Activated T-helper 17 cell treated with anti-CD3 and anti-CD28 coated beads, Interleukin-2, amount 50 U/mL, for 72 hours (primary cell): ENCODE measurements at regions not wholly inside any gene's neighbourhood (a gene's known extent, or its start where the extent isn't known, plus 50 kb on each side); places are given as distances from the start of the nearest gene placed in this dataset.

Experiments used
- ATAC-seq: fragments of 150-1000 bp; cut with Tn5 transposase; replicated peaks from 2 replicates; pipeline ENCODE4 v1.10.0; 2021; ENCODE audit warnings: mild to moderate bottlenecking, moderate library complexity
- H3K27ac Mint-ChIP-seq: one replicate; pipeline ENCODE4 v1.8.0; 2022; ENCODE audit warnings: mixed read lengths
- H3K27me3 Mint-ChIP-seq: one replicate; pipeline ENCODE4 v1.8.0; 2022; ENCODE audit warnings: mixed read lengths
- H3K36me3 Mint-ChIP-seq: one replicate; pipeline ENCODE4 v1.8.0; 2022; ENCODE audit warnings: low read depth, mild to moderate bottlenecking, mixed read lengths
- H3K4me1 Mint-ChIP-seq: one replicate; pipeline ENCODE4 v1.8.0; 2022; ENCODE audit warnings: mixed read lengths
- H3K4me3 Mint-ChIP-seq: one replicate; pipeline ENCODE4 v1.8.0; 2022; ENCODE audit warnings: mild to moderate bottlenecking, mixed read lengths
- H3K9me3 Mint-ChIP-seq: one replicate; pipeline ENCODE4 v1.8.0; 2022; ENCODE audit warnings: mixed read lengths

DNA sequence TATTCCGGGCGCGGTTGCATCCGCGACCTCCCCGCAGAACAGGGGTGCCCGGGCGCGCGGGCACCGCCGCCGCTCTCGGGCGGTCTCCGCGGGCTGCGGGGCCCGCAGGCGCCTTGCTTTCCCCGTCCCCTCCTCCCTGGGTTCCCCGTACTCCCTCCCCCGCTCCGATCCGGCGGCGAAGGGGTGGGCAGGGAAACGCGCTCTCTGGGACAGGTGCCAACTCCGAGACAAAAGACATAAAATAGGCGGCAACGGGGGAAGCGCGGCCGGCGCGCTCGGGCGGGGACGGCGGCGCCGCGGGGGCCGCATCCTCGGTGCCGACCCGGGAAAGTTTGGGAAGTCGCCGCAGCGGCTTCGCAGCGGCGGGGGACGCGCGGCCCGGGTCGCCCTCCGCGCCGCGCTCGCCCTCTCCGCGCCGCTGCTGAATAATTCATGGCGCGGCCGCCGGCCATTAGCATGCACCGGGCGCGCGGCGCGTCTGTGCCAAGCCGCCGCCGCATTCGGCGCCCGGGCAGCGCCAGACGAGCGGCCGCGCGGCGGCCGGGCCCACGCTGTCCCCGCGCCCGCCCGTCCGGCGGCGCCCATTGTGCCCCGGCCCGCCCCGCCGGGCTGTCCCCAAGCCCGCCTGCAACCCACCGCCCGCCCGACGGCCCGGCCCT is 78.7 kb upstream of the PPARA start:
- Mint-ChIP-seq H3K27ac (no peak overlapping the region), H3K27me3 (no peaks in the 10 kb centered on the region), H3K36me3 (peaks cover 14% of the 10 kb centered on the region), H3K4me3 (peak overlapping the region; percentile 81), H3K4me1 (peaks cover 32% of the 10 kb centered on the region), H3K9me3 (no peaks in the 10 kb centered on the region)
- peak; percentile 21 for ATAC-seq

DNA sequence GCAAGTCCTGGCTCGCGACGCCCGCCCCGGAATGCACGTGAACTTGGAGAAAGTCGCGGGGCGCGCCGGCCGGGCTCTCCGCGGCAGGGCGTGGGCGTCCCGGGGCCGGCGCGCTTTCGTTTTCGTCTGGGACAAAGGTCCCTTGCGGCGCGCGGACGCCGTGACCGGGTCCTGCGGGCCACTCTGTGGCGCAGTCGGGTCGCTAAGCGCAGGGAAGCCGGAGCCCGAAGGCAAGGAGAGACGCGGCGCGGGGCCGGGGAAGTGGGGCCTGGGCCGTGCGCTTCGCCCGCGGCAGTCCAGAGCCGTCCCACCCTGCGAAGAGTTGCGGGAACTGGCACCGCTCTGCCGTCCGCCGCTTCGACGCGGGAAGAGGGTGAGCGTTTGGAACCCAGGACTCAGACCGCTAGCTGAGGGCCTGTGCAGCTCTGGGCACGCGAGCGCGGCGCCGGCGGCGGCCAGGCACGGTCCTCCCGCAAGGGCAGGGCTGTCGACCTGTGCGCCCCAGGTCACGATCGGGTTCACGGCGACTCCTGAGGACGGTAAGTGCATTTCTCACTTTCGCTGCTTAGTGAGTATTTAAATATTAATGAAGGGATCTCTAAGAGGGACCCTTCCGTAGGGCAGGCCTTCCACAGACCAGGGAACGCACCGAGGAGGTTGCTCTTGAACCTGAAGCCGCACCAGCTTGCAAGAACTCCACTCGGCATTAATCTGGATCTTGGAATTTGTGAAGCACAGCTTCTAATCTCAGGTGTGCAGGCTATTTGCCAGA is 78.0 kb upstream of the PPARA start:
- no peaks in the 10 kb centered on the region for H3K9me3 Mint-ChIP-seq
- H3K36me3 Mint-ChIP-seq = peaks cover 14% of the 10 kb centered on the region
- peak; percentile 35 for ATAC-seq
- H3K4me1 Mint-ChIP-seq = peaks cover 27% of the 10 kb centered on the region
- peak overlapping the region; percentile 81 for H3K4me3 Mint-ChIP-seq
- no peaks in the 10 kb centered on the region for H3K27me3 Mint-ChIP-seq
- H3K27ac Mint-ChIP-seq = peak overlapping the region; percentile 82

DNA sequence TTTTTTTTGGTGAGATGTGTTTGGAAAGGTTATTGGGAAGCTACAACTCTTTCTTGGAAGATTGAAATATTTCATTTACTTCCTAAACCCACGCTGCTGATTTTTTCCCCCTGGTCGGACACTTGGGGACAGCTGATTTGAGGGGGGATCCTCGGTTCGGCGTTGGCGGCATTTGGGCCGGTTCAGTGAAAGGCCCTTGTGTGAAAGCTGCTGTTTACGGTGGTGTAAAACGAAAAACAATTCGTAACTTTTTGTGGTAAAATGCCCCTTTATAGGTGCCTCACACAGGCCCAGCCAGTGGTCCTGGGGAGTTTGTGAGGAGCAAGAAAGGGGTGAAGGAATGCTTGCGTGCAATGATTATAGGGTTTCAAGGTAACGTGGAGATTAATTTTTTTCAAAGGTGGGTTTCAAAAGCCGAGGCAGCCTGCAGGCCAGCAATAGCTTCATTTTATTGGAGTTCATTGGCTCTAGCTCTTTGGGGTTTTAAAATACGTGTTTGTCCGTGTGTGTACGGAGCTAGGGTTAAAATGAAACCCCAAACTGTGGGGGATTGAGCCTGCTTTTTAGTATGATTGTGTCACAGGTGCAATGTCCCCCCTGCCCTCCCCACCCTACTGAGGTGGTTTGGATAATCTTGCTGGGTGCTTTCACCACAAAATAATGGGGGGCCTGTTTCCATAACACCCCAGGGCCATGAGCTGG is 77.2 kb upstream of the PPARA start:
- Mint-ChIP-seq H3K27me3 (no peaks in the 10 kb centered on the region), H3K36me3 (peaks cover 14% of the 10 kb centered on the region), H3K27ac (peak overlapping the region; percentile 82), H3K4me3 (peak overlapping the region; percentile 81), H3K9me3 (no peaks in the 10 kb centered on the region), H3K4me1 (peaks cover 27% of the 10 kb centered on the region)
- ATAC-seq = no peak

DNA sequence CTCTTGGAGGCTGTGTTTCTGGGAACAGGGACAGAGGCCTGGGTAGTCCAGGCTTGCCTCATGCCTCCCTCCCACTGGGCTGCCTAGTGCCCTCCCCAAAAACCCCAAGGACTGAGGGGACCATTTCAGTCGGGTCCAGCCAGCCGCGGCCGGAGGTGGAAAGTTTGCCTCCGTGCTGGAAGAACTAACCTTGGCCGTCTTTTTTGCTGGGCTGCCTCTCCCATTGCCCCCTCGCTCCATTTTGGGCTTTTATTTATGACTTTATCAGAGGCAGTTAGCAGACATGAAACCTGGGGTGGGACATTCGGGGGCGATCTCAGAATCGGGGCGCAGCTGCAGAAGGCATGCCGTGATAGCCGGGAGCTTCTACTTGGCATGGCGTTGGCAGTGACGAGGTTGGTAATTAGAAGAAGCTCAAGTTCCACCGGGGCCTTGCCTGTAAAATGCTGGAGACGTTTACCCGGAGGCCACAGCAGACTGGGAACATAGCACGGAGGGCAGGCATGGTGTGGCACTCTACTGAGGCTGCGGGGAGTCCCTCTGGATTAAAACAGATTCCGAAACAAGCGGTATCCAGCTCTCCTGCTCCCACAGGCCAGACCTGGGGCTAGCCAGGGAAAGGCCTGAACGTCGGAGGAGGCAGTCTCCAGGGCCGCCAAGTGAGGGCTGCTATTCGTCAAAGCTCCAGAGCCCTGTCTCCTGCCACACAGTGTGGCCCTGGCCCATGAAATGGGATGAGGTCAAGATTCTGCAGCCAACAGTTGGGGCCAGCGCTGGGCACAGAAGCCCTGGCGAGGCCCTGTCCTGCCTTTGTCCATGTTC is 76.4 kb upstream of the PPARA start:
- H3K27me3 Mint-ChIP-seq = no peaks in the 10 kb centered on the region
- H3K27ac Mint-ChIP-seq = no peak overlapping the region
- peaks cover 14% of the 10 kb centered on the region for H3K36me3 Mint-ChIP-seq
- ATAC-seq = no peak
- no peaks in the 10 kb centered on the region for H3K9me3 Mint-ChIP-seq
- H3K4me1 Mint-ChIP-seq = peaks cover 24% of the 10 kb centered on the region
- H3K4me3 Mint-ChIP-seq = peak overlapping the region; percentile 81

DNA sequence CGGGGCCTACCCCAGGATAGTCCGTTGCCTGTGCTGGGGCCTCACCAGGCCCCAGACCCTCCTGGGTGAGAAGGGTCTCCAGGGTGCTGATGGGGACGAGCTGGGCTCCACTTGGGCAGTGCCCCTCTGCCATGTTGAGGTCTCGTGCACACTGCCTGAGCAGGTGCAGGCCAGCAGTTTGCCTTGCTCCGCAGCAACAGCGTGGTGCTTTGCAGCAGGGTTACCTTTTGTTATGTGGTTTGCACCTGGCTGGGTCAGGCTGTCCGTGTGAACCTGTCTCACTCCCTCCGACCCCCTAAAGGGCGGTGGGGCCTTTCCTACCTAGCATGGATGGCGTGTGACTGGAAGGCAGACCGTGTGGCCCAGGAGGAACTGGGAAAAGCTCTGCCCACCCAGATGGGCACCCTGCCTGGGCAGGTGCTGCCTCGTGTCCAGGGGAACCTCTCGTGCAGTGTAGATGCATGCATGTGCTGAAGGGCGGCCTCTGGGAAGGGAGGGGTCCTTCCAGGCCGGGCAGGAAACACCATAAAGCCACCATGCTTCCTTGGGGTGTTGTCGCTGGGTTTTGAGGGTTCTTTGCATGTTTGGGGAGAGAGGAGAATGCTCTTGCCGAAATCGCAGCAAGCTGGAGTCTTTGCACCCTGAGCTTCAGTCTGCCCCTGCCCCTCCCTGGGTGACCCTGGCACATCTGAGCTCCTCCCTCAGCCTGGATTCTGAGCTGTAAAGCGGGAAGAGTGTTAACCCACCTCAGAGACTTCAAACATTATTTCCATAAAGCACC is 75.4 kb upstream of the PPARA start:
- H3K4me3 Mint-ChIP-seq = peak overlapping the region; percentile 81
- no peaks in the 10 kb centered on the region for H3K27me3 Mint-ChIP-seq
- H3K9me3 Mint-ChIP-seq = no peaks in the 10 kb centered on the region
- ATAC-seq = no peak
- peaks cover 14% of the 10 kb centered on the region for H3K36me3 Mint-ChIP-seq
- H3K4me1 Mint-ChIP-seq = peaks cover 21% of the 10 kb centered on the region
- H3K27ac Mint-ChIP-seq = no peak overlapping the region

DNA sequence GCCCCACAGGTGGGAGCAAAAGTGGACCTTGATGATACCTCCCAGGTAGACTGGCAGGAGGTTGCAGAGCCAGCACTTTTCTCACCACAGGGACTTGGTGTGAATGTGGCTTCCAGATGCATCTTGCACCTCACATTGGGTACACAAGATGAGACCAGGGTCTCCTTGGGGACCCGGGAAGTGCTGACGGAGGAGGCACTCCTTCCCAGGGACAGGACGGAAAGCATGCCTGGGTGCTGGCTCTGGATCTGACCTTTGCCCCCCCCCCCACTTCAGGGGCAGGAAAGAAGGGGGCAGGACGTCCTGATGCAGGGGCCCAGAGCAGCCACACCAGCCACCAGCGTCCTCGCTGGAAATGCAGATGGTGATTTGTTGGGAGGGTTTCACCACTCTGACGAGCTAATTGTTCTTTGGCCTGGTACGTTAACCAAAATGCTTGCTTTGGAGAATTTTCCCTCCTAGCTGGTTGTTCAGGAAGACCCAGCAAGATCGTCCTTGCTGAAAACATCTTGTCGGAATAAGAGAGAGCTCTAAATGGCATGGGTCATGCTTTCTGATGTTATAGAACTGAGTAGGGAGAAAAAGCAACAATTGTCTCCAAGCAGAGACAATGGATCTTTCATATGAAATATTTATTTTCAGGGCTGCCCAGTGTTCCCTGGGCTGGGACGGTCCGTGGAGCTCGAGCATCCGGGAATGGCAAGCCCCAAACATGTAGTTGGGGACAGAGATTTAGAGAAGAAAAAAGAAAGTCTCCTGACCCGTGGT is 74.4 kb upstream of the PPARA start:
- H3K36me3 Mint-ChIP-seq = peaks cover 14% of the 10 kb centered on the region
- peaks cover 21% of the 10 kb centered on the region for H3K4me1 Mint-ChIP-seq
- peak overlapping the region; percentile 36 for H3K27ac Mint-ChIP-seq
- H3K27me3 Mint-ChIP-seq = no peaks in the 10 kb centered on the region
- no peak for ATAC-seq
- H3K9me3 Mint-ChIP-seq = no peaks in the 10 kb centered on the region
- no peak overlapping the region for H3K4me3 Mint-ChIP-seq

DNA sequence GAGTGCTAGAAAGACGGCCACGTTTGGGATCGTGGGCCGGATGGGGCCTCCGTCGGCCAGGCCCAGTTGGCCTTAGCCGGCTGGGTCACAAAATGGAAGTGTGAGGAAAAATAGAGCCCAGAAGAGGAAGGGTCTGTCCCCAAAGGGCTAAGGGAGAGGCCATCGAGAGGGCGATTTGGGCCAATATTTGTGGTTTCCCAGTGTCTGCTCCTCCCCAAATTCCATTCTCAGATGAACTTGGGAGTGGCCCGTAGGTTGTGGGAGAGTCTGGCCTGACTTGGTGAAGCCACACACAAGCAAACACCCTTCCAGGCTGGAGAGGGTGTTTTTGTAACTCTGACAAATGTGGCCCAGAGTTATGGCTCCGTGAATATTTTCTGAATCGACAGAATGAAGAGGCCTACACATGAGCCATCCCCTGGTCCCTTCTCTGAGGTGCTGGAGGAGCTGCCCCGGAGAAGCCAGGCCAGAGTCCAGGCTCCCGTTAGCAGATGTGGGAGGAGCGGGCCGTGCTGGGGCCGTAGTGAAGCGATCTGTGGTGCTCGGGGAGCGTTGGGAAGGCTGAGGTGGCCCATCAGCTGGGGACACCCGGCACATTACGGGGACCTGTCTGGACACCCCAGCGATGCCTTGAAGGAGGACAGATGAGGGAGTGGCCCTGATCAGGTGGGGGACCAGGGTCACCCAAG is 73.5 kb upstream of the PPARA start:
- Mint-ChIP-seq H3K27ac (no peak overlapping the region), H3K4me1 (peaks cover 21% of the 10 kb centered on the region), H3K36me3 (peaks cover 14% of the 10 kb centered on the region), H3K27me3 (no peaks in the 10 kb centered on the region), H3K9me3 (no peaks in the 10 kb centered on the region), H3K4me3 (no peak overlapping the region)
- ATAC-seq = no peak

DNA sequence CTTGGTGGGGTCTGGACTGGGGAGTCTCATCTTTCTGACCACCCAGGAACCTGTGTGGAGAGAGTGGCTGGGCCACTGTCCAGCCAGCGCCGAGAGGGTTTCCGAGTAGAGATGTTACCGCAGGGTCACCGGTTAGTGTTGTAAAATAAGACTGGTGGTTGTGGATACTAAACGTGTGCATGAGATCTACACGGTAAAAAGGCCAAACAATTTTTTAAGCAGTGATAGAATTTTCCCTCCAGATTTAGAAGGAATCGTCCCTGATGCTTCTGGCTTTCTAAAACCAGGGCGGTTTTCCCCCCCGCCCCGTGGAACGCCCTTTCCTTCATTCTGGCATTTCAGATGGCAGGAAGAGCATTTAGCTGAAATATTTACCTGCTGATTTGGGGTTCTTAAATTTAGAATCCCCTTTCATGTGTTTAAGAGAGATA is 72.6 kb upstream of the PPARA start:
- no peak overlapping the region for H3K27ac Mint-ChIP-seq
- H3K27me3 Mint-ChIP-seq = no peaks in the 10 kb centered on the region
- no peak overlapping the region for H3K4me3 Mint-ChIP-seq
- H3K4me1 Mint-ChIP-seq = peaks cover 19% of the 10 kb centered on the region
- ATAC-seq = no peak
- peaks cover 11% of the 10 kb centered on the region for H3K36me3 Mint-ChIP-seq
- H3K9me3 Mint-ChIP-seq = no peaks in the 10 kb centered on the region

DNA sequence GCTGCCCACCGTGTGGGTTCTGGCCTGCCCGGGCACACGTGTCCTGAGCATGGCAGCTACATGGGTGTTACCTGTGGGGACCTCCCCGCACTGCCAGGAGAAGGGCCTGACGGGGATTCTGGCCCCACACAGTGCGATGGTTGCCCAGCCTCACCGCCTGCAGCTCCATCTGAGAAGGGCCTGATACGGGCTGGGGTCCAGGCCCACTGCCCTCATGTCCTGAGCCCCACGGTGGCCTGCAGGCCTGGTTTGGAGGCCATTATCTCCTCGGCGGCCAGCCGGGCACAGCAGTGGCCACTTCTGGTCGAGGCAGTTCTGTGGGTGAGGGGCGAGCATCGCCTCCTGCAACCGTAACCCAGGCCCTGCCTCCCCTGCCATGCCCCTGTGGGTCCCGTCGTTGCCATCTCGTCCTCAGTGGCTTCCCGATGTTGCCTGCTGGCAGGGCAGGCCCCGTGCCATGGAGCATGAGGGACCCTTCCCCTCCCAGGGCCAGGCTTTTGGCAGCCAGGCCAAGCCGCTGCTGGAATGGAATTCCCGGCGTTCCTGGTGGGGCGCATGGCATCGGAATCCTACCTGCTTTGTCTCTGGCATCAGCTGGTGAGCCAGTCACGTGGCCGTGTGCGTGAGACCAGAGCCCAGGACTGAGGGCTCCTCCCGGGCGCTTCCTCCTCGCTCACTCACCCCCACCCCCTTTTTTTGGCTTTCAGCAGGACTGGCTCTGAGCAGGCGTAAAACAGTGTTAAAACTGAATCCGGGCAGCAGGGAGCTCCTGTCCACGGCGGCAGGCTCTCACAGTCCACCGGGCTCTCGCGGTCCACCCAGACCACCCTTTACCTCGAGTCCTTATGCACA is 71.9 kb upstream of the PPARA start:
- Mint-ChIP-seq H3K4me3 (no peak overlapping the region), H3K36me3 (peaks cover 9% of the 10 kb centered on the region), H3K27ac (no peak overlapping the region), H3K9me3 (no peaks in the 10 kb centered on the region), H3K27me3 (no peaks in the 10 kb centered on the region), H3K4me1 (peaks cover 14% of the 10 kb centered on the region)
- ATAC-seq = no peak

DNA sequence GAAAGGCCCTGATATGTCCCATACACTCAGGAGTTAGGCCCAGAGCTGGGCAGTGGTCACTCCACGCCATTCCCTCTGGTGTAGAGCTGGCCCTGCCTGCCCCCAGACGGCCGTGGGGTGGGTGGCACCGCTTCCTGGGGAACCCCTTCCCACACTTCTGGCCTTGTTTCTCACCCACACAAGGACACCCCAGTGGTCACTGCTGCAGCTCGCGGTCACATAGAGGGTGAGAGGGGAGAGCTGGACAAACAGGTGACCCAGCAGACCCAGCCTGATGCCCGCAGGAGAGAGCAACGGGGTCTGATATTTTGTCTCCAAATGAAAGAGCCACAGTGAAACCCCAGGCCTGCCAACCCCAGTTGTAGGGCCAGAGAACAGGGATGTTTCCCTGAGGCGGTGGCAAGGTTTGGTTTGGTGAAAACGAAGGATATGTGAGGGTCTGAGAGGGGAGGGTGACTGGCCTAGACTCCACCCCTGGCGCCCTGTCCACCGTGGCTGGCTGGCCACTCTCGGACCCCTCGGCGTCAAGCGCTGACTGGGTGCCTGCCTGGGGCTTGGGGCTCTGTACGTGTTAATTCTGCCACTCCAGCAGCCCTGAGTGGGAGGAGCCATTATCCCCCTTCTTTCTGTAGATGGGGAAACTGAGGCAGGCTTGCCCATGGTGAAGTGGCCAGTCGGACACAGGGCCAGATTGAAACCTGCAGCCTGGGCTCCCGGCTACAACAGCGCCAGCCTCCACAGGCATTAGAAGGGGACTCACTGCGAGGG is 71.0 kb upstream of the PPARA start:
- no peak for ATAC-seq
- Mint-ChIP-seq H3K9me3 (no peaks in the 10 kb centered on the region), H3K27me3 (no peaks in the 10 kb centered on the region), H3K4me3 (no peak overlapping the region), H3K27ac (no peak overlapping the region), H3K4me1 (peaks cover 9% of the 10 kb centered on the region), H3K36me3 (peaks cover 9% of the 10 kb centered on the region)

DNA sequence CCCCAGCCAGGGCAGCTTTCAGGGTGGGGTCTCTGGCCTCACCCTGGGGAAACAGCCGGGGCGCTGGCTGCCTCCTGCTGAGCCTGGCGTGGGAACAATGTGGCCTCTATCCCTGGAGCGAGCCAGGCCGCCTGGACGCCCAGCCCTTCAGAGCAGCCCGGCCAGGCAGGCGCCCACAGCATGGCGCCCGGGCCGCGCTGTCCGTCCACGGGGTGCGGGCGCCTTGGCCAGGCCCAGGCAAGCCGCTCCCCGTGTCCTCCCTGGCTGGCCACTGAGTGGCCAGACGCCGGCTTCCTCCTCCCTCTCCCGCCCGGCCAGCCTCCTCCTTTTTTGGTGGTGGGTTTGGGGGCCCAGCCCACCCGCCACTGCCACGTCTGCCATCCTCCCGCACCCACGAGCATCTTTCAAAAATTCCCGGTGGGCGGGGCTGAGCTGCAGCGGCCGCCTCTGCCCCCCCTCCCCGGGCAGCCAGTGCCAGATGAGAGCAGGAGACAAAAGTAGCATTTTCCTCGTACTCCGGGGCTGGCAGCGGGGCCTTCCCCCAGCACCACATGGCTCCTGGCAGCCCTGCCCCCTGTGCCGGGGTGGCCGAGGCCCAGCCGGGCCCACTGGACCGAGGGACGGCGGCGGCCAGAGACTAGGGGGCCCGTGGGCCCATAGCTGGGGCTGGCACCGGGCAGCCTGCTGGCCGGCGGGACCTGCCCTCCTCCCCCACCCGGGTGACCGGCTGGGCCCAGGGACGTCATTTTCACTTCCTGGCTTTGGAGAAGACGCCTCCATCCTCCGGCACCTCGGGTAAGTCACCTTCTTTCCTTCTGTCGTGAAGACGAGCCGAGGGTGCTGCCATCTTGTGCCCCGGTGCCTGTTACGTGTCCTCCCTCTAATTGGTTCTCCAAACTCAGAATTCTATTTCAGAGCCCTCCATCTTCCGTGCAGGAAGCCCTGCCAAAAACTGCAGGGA is 70.2 kb upstream of the PPARA start:
- peaks cover 7% of the 10 kb centered on the region for H3K4me1 Mint-ChIP-seq
- H3K36me3 Mint-ChIP-seq = peaks cover 9% of the 10 kb centered on the region
- no peaks in the 10 kb centered on the region for H3K9me3 Mint-ChIP-seq
- ATAC-seq = no peak
- H3K27ac Mint-ChIP-seq = no peak overlapping the region
- no peak overlapping the region for H3K4me3 Mint-ChIP-seq
- H3K27me3 Mint-ChIP-seq = no peaks in the 10 kb centered on the region
